ENCODE measurements at regions not wholly inside any gene's neighbourhood (a gene's known extent, or its start where the extent isn't known, plus 50 kb on each side); places are given as distances from the start of the nearest gene placed in this dataset.
"Not testable (repeated sequence)": the region's sequence is repeated elsewhere in the genome, so short reads cannot be mapped to it uniquely, and the experiment has no call there.

GRCh38 chr6:26754212-26754611 is 94.7 kb upstream of the ZNF322 start:
- TF ChIP-seq, protein P1, sequence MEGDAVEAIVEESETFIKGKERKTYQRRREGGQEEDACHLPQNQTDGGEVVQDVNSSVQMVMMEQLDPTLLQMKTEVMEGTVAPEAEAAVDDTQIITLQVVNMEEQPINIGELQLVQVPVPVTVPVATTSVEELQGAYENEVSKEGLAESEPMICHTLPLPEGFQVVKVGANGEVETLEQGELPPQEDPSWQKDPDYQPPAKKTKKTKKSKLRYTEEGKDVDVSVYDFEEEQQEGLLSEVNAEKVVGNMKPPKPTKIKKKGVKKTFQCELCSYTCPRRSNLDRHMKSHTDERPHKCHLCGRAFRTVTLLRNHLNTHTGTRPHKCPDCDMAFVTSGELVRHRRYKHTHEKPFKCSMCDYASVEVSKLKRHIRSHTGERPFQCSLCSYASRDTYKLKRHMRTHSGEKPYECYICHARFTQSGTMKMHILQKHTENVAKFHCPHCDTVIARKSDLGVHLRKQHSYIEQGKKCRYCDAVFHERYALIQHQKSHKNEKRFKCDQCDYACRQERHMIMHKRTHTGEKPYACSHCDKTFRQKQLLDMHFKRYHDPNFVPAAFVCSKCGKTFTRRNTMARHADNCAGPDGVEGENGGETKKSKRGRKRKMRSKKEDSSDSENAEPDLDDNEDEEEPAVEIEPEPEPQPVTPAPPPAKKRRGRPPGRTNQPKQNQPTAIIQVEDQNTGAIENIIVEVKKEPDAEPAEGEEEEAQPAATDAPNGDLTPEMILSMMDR (IDR thresholded peaks at IDR 0.05; ENCODE audit: low read length, missing control alignments): no peak
- no peak for DNase-seq (ENCODE audit: low read depth)
- H3K4me3 ChIP-seq (replicated peaks; ENCODE audit: low read depth, low read length): no peak overlapping the region

DNA sequence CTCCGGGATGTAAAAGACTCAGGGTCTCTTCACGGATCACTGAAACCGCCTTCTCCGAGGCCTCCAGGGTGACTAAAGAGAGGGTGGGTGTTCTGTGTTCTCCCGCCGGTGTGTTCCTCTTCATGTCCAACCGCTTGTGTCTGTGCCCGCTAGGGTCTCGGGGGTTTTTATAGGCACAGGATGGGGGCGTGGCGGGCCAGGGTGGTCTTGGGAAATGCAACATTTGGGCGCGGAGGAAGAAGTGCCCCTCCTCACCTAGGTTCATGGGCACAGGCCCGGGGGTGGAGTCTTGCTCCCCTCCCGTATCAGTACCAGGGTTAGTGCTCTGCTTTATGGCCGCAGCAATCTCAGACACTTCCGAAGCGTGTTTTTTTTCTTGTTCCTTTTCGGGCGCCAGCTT is 95.3 kb upstream of the ZNF322 start:
- not testable (repeated sequence) for H3K4me3 ChIP-seq (replicated peaks; ENCODE audit: low read depth, low read length)

DNA sequence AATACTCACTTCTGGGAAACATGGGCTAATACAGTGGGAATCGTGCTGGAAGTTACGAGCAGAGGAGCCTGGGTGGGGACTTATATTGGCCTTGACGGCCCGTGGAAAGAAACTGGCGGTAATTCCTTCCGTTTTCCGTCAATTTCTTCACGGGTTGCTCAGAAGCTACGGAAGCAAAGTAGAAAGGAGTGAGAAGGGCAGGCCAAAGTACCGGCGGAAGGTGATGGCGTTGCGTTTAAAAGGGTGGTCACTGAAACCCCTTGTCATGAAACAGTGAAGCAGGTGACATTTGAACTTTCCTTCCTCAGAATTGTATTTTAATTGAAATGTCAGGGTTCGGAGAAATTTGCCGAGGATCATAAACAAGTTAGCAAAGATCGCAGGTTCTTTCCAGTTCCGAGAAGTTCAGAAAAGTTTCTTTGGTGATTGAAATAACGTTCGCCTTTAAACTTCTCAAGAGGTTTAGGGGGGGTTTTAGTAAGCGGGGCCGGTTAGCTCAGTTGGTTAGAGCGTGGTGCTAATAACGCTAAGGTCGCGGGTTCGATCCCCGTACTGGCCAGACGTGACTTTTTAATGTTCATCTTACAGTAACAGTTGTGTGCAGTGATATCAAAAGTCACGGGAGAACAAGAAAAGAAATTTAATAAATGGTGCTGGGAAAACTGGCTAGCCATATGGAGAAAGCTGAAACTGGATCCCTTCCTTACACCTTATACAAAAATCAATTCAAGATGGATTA is 96.7 kb upstream of the ZNF322 start:
- DNase-seq (ENCODE audit: low read depth): peak; percentile 45
- H3K4me3 ChIP-seq (replicated peaks; ENCODE audit: low read depth, low read length): peak overlapping the region; percentile 22

More for the DNA sequence above, 95.3 kb upstream of the ZNF322 start:
- not testable (repeated sequence) for DNase-seq (ENCODE audit: low read depth)

DNA sequence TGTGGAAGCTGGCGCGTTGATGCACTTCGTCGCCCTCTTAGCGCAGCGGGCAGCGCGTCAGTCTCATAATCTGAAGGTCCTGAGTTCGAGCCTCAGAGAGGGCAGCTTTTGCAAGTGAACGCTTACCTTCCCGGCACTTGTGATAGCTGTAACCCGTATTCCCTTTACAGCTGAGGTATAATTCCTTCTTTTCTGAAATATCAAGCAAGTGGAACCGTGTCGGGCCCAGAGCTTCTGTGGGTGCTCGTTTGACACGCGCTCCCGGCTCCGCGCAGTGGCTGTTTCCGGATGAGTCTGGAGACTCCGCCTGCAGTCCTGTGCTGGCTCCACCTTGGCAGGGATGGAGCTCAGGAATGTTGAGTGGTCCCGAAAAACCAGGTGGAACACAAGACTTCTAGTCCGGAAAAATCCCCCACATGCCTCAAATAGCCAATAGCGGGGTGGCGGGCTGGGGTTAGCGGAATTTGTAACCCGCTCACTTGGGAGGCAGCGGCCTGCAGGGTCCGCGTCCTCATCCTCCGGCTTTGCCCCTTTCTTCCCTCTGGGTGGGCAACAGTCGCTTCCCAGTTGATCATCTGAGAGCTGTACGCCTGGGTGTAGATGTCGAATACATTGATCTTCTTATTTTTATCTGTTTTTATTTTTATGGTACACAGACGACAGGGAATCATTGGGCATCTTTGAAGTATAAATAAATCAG is 106.8 kb upstream of the ZNF322 start:
- H3K4me3 ChIP-seq (replicated peaks; ENCODE audit: low read depth, low read length); DNase-seq (ENCODE audit: low read depth): not testable (repeated sequence)

DNA sequence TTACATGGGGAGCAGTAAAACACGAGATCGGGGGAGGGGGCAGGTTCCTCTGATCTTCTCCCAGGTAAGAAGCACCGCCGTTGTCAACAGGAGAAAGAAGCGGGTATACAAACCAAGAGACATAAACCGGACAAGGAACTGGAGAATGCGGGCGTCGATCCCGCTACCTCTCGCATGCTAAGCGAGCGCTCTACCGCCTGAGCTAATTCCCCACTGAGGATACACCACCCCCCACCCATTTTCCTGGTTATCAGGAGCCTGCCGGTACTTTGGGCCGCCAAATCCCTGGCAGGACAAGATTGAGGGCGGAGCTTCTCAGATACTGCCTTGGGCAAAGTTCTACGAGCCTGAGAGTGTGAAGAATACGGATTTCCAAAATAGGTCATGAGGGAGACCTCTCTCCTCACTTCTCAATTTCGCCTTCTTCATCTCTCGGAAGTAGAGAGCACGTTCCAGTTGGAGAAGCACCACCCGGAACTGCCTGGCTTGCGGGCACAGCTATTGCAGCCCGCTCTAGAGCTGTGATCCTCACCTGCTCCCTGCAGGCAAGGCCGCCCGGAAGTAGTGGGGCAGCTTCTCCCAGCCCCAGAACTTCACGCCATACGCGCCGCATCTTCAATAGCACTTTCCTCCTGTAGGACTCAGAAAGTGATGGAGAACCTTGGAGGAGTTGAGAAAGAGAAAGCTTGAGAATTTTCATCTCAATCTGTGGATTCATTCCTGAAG is 111.6 kb upstream of the ZNF322 start:
- not testable (repeated sequence) for H3K4me3 ChIP-seq (replicated peaks; ENCODE audit: low read depth, low read length); DNase-seq (ENCODE audit: low read depth)

GRCh38 chr6:26773414-26773813 is 113.9 kb upstream of the ZNF322 start:
- not testable (repeated sequence) for H3K4me3 ChIP-seq (replicated peaks; ENCODE audit: low read depth, low read length); DNase-seq (ENCODE audit: low read depth)

DNA sequence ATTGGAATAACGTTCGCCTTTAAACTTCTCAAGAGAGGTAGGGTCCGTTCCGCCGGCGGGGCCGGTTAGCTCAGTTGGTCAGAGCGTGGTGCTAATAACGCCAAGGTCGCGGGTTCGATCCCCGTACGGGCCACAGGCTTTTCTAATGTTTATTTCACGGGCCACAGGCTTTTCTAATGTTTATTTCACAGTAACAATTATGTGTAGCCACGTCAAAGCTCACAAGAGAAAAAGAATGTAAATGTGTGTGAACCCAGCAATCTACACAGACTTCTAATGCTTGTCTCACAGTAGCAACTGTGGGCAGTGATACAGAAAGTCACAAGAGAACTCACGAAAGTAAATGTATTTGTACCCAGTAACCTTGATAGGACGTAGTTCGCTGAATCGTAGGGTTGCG is 121.0 kb upstream of the ZNF322 start:
- not testable (repeated sequence) for DNase-seq (ENCODE audit: low read depth); H3K4me3 ChIP-seq (replicated peaks; ENCODE audit: low read depth, low read length)

DNA sequence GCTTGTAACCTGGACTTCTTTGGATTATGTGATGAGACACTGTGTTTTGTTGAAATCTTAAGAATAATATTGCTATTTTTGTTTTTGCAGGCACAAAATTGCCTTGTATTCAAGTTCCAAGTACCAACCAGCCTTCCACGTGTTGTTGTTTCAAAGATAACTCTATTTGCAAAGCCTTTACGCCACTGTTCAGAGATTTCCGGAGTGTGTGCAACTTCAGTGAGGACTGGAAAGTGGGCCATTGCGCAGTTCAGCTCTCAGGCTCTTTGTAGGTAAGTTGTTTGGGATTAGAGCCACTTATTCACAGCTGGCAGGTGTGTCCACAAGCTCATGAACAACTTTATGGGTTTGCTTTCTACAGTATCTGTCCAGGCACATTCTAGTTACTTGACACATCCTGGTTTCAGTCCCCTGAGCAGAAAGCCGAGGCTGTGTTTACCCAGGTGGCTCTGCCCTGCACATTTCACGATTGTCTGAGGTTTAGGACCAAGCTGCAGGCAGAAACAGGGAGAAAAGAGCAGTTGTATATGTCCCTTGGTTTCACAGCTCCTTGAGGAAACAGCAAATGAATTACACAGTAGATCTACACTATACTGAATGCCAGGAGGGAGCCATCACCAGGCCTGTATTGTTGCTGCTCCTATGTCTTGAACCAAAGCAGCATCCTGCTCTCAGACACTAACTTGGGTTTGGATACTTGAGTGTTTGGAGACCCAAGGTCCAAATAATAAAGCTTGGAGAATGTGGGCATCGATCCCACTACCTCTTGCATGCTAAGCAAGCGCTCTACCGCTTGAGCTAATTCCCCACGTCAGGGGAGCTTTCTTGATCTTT is 136.1 kb upstream of the ZNF322 start:
- DNase-seq (ENCODE audit: low read depth); H3K4me3 ChIP-seq (replicated peaks; ENCODE audit: low read depth, low read length): not testable (repeated sequence)

DNA sequence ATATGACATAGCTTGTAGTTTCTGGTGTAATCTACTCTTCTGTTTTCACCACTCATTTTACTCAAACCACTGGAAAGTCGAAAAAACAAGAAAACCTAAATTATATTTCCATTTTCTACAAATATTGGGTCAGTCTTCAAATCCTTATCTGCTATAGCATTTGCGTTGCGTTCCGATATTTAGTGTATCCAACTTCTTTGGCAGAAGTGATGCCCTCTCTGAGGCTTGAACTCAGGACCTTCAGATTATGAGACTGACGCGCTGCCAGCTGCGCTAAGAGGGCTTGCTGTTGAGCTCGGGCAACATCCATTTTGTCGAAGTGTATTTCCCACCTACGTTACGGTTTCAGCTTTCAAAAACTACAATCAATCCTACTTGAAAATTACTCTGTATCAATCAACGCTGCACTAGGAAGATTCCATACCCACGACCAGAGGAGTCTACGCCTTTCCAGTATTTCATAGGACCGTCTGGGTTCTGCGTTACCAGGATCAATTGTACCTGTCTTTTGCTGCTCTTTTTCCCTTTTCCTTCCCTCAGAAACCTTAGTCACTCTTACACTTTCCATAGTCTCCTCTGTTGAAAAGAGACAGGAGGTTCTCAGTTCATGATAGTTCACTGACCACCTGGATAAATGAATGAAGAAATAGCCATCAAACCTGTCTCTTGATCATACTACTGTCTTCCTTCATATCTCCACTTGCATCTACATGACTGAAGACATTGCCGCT is 140.5 kb upstream of the ZNF322 start:
- DNase-seq (ENCODE audit: low read depth); H3K4me3 ChIP-seq (replicated peaks; ENCODE audit: low read depth, low read length): not testable (repeated sequence)

GRCh38 chr6:26803762-26804161 is 144.2 kb upstream of the ZNF322 start:
- H3K4me3 ChIP-seq (replicated peaks; ENCODE audit: low read depth, low read length); DNase-seq (ENCODE audit: low read depth): not testable (repeated sequence)

DNA sequence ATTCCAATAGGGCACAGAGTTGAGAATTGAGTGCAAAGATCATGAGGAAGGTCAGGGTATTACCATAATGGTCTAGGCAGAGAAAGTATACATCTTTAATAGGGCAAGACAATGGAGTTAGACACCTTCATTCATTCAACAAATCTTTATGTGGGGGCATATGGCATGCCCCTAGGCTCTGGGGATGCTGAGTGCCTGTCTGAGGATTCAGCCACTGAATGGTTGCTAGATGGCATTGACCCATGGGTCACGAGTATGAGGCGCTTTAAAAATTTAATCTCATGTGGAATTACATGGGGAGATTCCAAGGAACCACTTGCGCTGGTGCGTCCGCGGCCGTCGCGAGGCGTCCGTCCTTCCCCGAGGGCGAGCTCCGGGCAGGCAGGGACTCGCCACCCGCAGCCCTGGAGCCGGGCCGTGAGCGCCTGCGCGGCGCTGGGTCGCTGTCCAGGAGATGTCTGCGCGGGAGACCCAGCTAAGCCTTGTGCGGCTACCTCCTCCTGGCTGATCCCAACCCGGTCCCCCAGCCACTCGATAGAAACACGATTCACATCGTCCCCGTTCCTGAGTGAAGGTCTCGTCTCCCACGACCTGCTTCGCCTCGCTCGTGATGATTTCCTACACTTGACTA is 152.1 kb upstream of the ZNF322 start:
- not testable (repeated sequence) for DNase-seq (ENCODE audit: low read depth); H3K4me3 ChIP-seq (replicated peaks; ENCODE audit: low read depth, low read length)

DNA sequence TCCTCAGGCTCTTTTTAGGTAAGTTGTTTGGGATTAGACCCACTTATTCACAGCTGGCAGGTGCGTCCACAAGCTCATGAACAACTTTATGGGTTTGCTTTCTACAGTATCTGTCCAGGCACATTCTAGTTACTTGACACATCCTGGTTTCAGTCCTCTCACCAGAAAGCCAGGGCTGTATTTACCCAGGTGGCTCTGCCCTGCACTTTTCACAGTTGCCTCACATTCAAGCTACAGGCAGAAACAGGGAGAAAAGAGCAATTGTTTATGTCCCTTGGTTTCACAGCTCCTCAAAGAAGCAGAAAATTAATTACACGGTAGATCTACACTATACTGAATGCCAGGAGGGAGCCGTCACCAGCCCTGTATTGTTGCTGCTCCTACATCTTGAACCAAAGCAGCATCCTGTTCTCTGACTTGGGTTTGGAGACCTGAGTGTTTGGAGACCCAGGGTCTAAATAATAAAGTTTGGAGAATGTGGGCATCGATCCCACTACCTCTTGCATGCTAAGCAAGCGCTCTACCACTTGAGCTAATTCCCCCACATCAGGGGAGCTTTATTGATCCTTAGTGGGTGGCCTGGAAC is 159.2 kb upstream of the ZNF322 start:
- H3K4me3 ChIP-seq (replicated peaks; ENCODE audit: low read depth, low read length): not testable (repeated sequence)

GRCh38 chr6:26827965-26828364 is 168.4 kb upstream of the ZNF322 start:
- DNase-seq (ENCODE audit: low read depth); H3K4me3 ChIP-seq (replicated peaks; ENCODE audit: low read depth, low read length): not testable (repeated sequence)

More for the DNA sequence above, 159.2 kb upstream of the ZNF322 start:
- not testable (repeated sequence) for DNase-seq (ENCODE audit: low read depth)

DNA sequence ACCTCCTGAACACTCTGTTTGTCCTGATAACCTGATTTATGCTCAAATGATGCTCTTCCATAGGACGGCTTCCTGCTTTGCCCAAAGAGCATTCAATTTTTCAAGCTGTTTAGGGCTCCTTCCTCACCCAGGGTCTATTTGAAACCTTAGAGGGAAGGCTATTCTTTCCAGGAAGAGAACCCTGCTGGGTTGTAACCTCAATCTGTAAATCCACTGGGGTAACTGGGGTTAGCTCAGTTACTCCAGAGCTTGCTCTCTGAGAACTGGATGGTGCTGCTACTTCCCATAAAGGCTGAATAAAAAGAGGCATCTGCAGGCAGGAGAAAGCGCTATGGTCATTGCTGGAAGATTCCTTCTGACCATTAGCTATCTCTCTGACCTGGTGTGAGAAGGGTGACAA is 169.9 kb upstream of the ZNF322 start:
- not testable (repeated sequence) for H3K4me3 ChIP-seq (replicated peaks; ENCODE audit: low read depth, low read length); DNase-seq (ENCODE audit: low read depth)

GRCh38 chr6:26830992-26831391 is 171.4 kb upstream of the ZNF322 start:
- not testable (repeated sequence) for DNase-seq (ENCODE audit: low read depth)

DNA sequence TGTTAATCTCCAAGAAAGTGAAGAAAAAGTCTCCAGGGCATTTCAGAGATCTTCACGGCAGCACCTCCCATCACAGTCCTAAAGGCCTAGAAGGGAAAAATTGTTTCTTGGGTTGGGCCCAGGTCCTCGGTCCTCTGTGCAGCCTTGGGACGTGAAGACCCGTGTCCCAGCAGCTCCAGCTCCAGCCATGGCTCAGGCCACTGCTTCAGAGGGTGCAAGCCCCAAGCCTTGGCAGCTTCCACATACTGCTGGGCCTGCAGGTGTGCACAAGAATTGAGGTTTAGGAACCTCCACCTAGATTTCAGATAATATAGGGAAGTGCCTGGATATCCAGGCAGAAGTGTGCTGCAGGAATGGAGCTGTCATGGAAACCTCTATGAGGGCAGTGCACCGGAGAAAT is 176.2 kb upstream of the ZNF322 start:
- H3K4me3 ChIP-seq (replicated peaks; ENCODE audit: low read depth, low read length); DNase-seq (ENCODE audit: low read depth): not testable (repeated sequence)

More at GRCh38 chr6:26830992-26831391, 171.4 kb upstream of the ZNF322 start:
- H3K4me3 ChIP-seq (replicated peaks; ENCODE audit: low read depth, low read length): not testable (repeated sequence)
